ENCODE measurements at regions not wholly inside any gene's neighbourhood (a gene's known extent, or its start where the extent isn't known, plus 50 kb on each side); places are given as distances from the start of the nearest gene placed in this dataset.

GRCh38 chr2:105450471-105450870 lies 51.6 kb upstream of the FHL2 start:
- no peaks in the 10 kb centered on the region for H3K27me3 ChIP-seq (replicated peaks; ENCODE audit: insufficient read depth, low read depth, low read length, poor library complexity)
- H3K9me3 ChIP-seq (ENCODE audit: low read depth, low read length, poor library complexity, severe bottlenecking), result no peaks in the 10 kb centered on the region
- intact Hi-C loops (cut with micrococcal nuclease; ENCODE audit: unreplicated experiment), result no loop called here
- no peak overlapping the region for H3K27ac ChIP-seq (ENCODE audit: low read depth, low read length, poor library complexity, severe bottlenecking)
- ChIA-PET POLR2A (ENCODE audit: low non-redundant PET) (no interaction called here), CTCF (no interaction called here)
- no peak overlapping the region for H3K4me3 ChIP-seq (ENCODE audit: low read depth, low read length, poor library complexity, severe bottlenecking)
- no peaks in the 10 kb centered on the region for H3K36me3 ChIP-seq (ENCODE audit: insufficient read depth, low read length, poor library complexity, severe bottlenecking)
- DNase-seq (ENCODE audit: low spot score), result no peak
- no peaks in the 10 kb centered on the region for H3K4me1 ChIP-seq (ENCODE audit: insufficient read depth, low read length, poor library complexity, severe bottlenecking)
- TF ChIP-seq CTCF (conservative IDR thresholded peaks at IDR 0.05; ENCODE audit: low read depth, low read length) (no peak), EZH2 (IDR thresholded peaks at IDR 0.05; ENCODE audit: borderline replicate concordance, low read depth, low read length, poor library complexity, severe bottlenecking) (no peak)
- no TSS peak for BruUV-seq (replicated peaks)

- BruUV-seq (replicated peaks), result no TSS peak
- CTCF ChIA-PET, result no interaction called here
- H3K27me3 ChIP-seq (replicated peaks; ENCODE audit: insufficient read depth, low read depth, low read length, poor library complexity), result no peaks in the 10 kb centered on the region
- H3K4me1 ChIP-seq (ENCODE audit: insufficient read depth, low read length, poor library complexity, severe bottlenecking), result no peaks in the 10 kb centered on the region
- H3K4me3 ChIP-seq (ENCODE audit: low read depth, low read length, poor library complexity, severe bottlenecking), result no peak overlapping the region
- POLR2A ChIA-PET (ENCODE audit: low non-redundant PET), result no interaction called here
- no peaks in the 10 kb centered on the region for H3K9me3 ChIP-seq (ENCODE audit: low read depth, low read length, poor library complexity, severe bottlenecking)
- no peak for TF ChIP-seq CTCF (conservative IDR thresholded peaks at IDR 0.05; ENCODE audit: low read depth, low read length)
- TF ChIP-seq EZH2 (IDR thresholded peaks at IDR 0.05; ENCODE audit: borderline replicate concordance, low read depth, low read length, poor library complexity, severe bottlenecking), result no peak
- intact Hi-C loops (cut with micrococcal nuclease; ENCODE audit: unreplicated experiment), result no loop called here
- no peak overlapping the region for H3K27ac ChIP-seq (ENCODE audit: low read depth, low read length, poor library complexity, severe bottlenecking)
- DNase-seq (ENCODE audit: low spot score), result no peak
- H3K36me3 ChIP-seq (ENCODE audit: insufficient read depth, low read length, poor library complexity, severe bottlenecking), result no peaks in the 10 kb centered on the region
Measured at GRCh38 chr2:105449076-105449475, 50.2 kb upstream of the FHL2 start.
